ENCODE measurements at regions not wholly inside any gene's neighbourhood (a gene's known extent, or its start where the extent isn't known, plus 50 kb on each side); places are given as distances from the start of the nearest gene placed in this dataset.

GRCh38 chr4:128483041-128483440 lies 195.4 kb upstream of the PGRMC2 start (continued):
- no peak for TF ChIP-seq SNRNP70 (IDR thresholded peaks at IDR 0.05; ENCODE audit: low read depth, low read length)
- no peak for TF ChIP-seq BRF2 (CRISPR knock-in tag; IDR thresholded peaks at IDR 0.05)
- no peak for TF ChIP-seq GATAD1 (CRISPR knock-in tag; IDR thresholded peaks at IDR 0.05)
- TF ChIP-seq NR2C2 (CRISPR knock-in tag; IDR thresholded peaks at IDR 0.05; ENCODE audit: borderline replicate concordance), result no peak
- no peak for TF ChIP-seq RAD51 (IDR thresholded peaks at IDR 0.05; ENCODE audit: borderline replicate concordance)
- no peak for TF ChIP-seq KLF11 (CRISPR knock-in tag; IDR thresholded peaks at IDR 0.05)
- TF ChIP-seq ZNF224 (CRISPR knock-in tag; IDR thresholded peaks at IDR 0.05), result no peak
- TF ChIP-seq HOXA3 (CRISPR knock-in tag; IDR thresholded peaks at IDR 0.05), result no peak
- TF ChIP-seq CERS6 (CRISPR knock-in tag; IDR thresholded peaks at IDR 0.05), result no peak
- no peak for TF ChIP-seq TAF1 (CRISPR knock-in tag; IDR thresholded peaks at IDR 0.05)

GRCh38 chr4:128481752-128482480 lies 194.3 kb upstream of the PGRMC2 start:
- H3K9me3 ChIP-seq (ENCODE audit: low read length), result no peaks in the 10 kb centered on the region
- H3K4me1 ChIP-seq (ENCODE audit: insufficient read depth, low read length), result no peaks in the 10 kb centered on the region
- BruUV-seq (replicated peaks), result no TSS peak
- H3K9ac ChIP-seq (ENCODE audit: insufficient read depth, low read depth, low read length), result no peak overlapping the region
- no peaks in the 10 kb centered on the region for H4K20me1 ChIP-seq (ENCODE audit: insufficient read depth, low read length)
- no peak for DNase-seq (ENCODE audit: low spot score)
- H3K27me3 ChIP-seq (ENCODE audit: control insufficient read depth in 1 of 2, insufficient read depth in 2 of 2, low read length in 2 of 2), result no peaks in the 10 kb centered on the region
- H3K27ac ChIP-seq (ENCODE audit: extremely low read length, insufficient read depth, low read length), result no peak overlapping the region
- no peaks in the 10 kb centered on the region for H3K36me3 ChIP-seq (replicated peaks in 1 of 2; ENCODE audit: control insufficient read depth in 1 of 2, insufficient read depth in 2 of 2, low read length in 2 of 2)
- intact Hi-C loops (cut with micrococcal nuclease; ENCODE audit: unreplicated experiment), result no loop called here
- H3K4me2 ChIP-seq (ENCODE audit: low read depth, low read length), result no peak overlapping the region
- POLR2A ChIA-PET, result no interaction called here
- no peak for FAIRE-seq
- ATAC-seq, result no peak
- no peak overlapping the region for H2AFZ ChIP-seq (ENCODE audit: low read length)
- H3K4me3 ChIP-seq (replicated peaks in 1 of 3; ENCODE audit: insufficient read depth in 1 of 3, low read depth in 2 of 3, low read length in 3 of 3), result no peak overlapping the region
- 4% methylated on average over 1 of the region's 1 CpG for WGBS (ENCODE audit: low lambda C conversion rate)
- in situ Hi-C loops (cut with HindIII; ENCODE audit: extremely low pct_ligation_motif_present, low pct_unique_long_range_greater_than_20kb), result no loop called here
- CTCF ChIA-PET (ENCODE audit: low intra/inter-chr PET ratio, low total read pairs), result no interaction called here
- H3K79me2 ChIP-seq (ENCODE audit: insufficient read depth, low read length), result no peaks in the 10 kb centered on the region
- TF ChIP-seq CBFB (CRISPR knock-in tag; IDR thresholded peaks at IDR 0.05) (no peak), GLMP (CRISPR knock-in tag; IDR thresholded peaks at IDR 0.05; ENCODE audit: borderline replicate concordance) (no peak), ZUFSP (CRISPR knock-in tag; IDR thresholded peaks at IDR 0.05; ENCODE audit: borderline replicate concordance) (no peak), EHMT2 (IDR thresholded peaks at IDR 0.05; ENCODE audit: borderline replicate concordance, low read depth, low read length) (no peak), NFKB2 (CRISPR knock-in tag; IDR thresholded peaks at IDR 0.05; ENCODE audit: borderline replicate concordance) (no peak), POGZ (CRISPR knock-in tag; IDR thresholded peaks at IDR 0.05) (no peak), CEBPG (CRISPR knock-in tag; IDR thresholded peaks at IDR 0.05) (no peak), MAFG (CRISPR knock-in tag; IDR thresholded peaks at IDR 0.05) (no peak), TP53 (CRISPR knock-in tag; conservative IDR thresholded peaks at IDR 0.05) (no peak), ZNF382 (CRISPR knock-in tag; IDR thresholded peaks at IDR 0.05; ENCODE audit: borderline replicate concordance) (no peak)

Data from HepG2 (cell line).